Urothelium cell line (cell line): ENCODE measurements at regions not wholly inside any gene's neighbourhood (a gene's known extent, or its start where the extent isn't known, plus 50 kb on each side); places are given as distances from the start of the nearest gene placed in this dataset.
"Not testable (repeated sequence)": the region's sequence is repeated elsewhere in the genome, so short reads cannot be mapped to it uniquely, and the experiment has no call there.

ENCODE experiments used
- DNase-seq: peaks from one replicate; pipeline ENCODE4 v3.0.0; 2011; ENCODE audit warnings: low spot score, mixed read lengths
- FAIRE-seq: peaks from 2 replicates; lab custom pipeline; 2011; peaks lifted over from hg19 to GRCh38; lab: Jason Lieb, UNC

- DNase-seq (no peak), FAIRE-seq (no peak)
Measured at GRCh38 chr9:135397142-135397541, 82.4 kb upstream of the PPP1R26 start.

GRCh38 chr9:135399000-135399649 lies 80.5 kb upstream of the PPP1R26 start:
- FAIRE-seq, result no peak

GRCh38 chr9:135400496-135400895 lies 79.1 kb upstream of the PPP1R26 start:
- no peak for DNase-seq
- no peak for FAIRE-seq

More at GRCh38 chr9:135399000-135399649, 80.5 kb upstream of the PPP1R26 start:
- no peak for DNase-seq

GRCh38 chr9:135401218-135401617 lies 78.4 kb upstream of the PPP1R26 start:
- DNase-seq (no peak), FAIRE-seq (no peak)

GRCh38 chr9:135402048-135402738 lies 77.4 kb upstream of the PPP1R26 start:
- FAIRE-seq, result no peak
- no peak for DNase-seq

GRCh38 chr9:135402739-135403695 lies 76.6 kb upstream of the PPP1R26 start:
- no peak for FAIRE-seq
- DNase-seq, result no peak

GRCh38 chr9:135403733-135404450 lies 75.7 kb upstream of the PPP1R26 start:
- FAIRE-seq, result no peak
- DNase-seq, result no peak

GRCh38 chr9:135404451-135405144 lies 75.0 kb upstream of the PPP1R26 start:
- FAIRE-seq, result no peak
- no peak for DNase-seq

GRCh38 chr9:135405145-135405464 lies 74.5 kb upstream of the PPP1R26 start:
- not testable (repeated sequence) for FAIRE-seq, DNase-seq

- FAIRE-seq (no peak), DNase-seq (no peak)
Measured at GRCh38 chr9:135408476-135409254, 70.9 kb upstream of the PPP1R26 start.

GRCh38 chr9:135409286-135410200 lies 70.0 kb upstream of the PPP1R26 start:
- no peak for FAIRE-seq
- no peak for DNase-seq

- FAIRE-seq, result no peak
- DNase-seq, result no peak
Measured at GRCh38 chr9:135410421-135410820, 69.2 kb upstream of the PPP1R26 start.

- FAIRE-seq (no peak), DNase-seq (no peak)
Measured at GRCh38 chr9:135410831-135411473, 68.6 kb upstream of the PPP1R26 start.

GRCh38 chr9:135411605-135412004 lies 68.0 kb upstream of the PPP1R26 start:
- FAIRE-seq, DNase-seq: not testable (repeated sequence)

GRCh38 chr9:135412315-135413085 lies 67.1 kb upstream of the PPP1R26 start:
- not testable (repeated sequence) for FAIRE-seq
- peak; percentile 89 for DNase-seq

- no peak for FAIRE-seq
- no peak for DNase-seq
Measured at GRCh38 chr9:135413086-135413375, 66.6 kb upstream of the PPP1R26 start.

GRCh38 chr9:135413461-135413860 lies 66.1 kb upstream of the PPP1R26 start:
- DNase-seq (no peak), FAIRE-seq (no peak)
